Activated B cell treated with CpG ODN at 0.5 μM for 24 hours (primary cell): ENCODE measurements at regions not wholly inside any gene's neighbourhood (a gene's known extent, or its start where the extent isn't known, plus 50 kb on each side); places are given as distances from the start of the nearest gene placed in this dataset.
"Not testable (repeated sequence)": the region's sequence is repeated elsewhere in the genome, so short reads cannot be mapped to it uniquely, and the experiment has no call there.

Experiments
- ATAC-seq: fragments of 200-7000 bp; cut with Tn5 transposase; one replicate; pipeline ENCODE4 v1.10.0; 2021; ENCODE audit warnings: low read depth, mild to moderate bottlenecking, moderate library complexity
- CTCF ChIA-PET: fragments of 350-600 bp; sonication (Branson Sonifier 250); formaldehyde crosslinking; loops from one replicate; lab custom pipeline; 2021; ENCODE audit warnings: antibody characterized with exemption; lab: Charles Lee
- POLR2A ChIA-PET: fragments of 350-600 bp; sonication (Branson Sonifier 250); formaldehyde crosslinking; loops from one replicate; lab custom pipeline; 2021; ENCODE audit warnings: antibody characterized with exemption; lab: Charles Lee
- DNase-seq: peaks from one replicate; pipeline ENCODE4 v3.0.0; 2022
- H3K27ac Mint-ChIP-seq: one replicate; pipeline ENCODE4 v1.8.0; 2020; ENCODE audit warnings: mixed read lengths
- H3K27me3 Mint-ChIP-seq: one replicate; pipeline ENCODE4 v1.8.0; 2021; ENCODE audit warnings: mixed read lengths
- H3K36me3 Mint-ChIP-seq: one replicate; pipeline ENCODE4 v1.8.0; 2021; ENCODE audit warnings: low read depth, mixed read lengths
- H3K4me1 Mint-ChIP-seq: one replicate; pipeline ENCODE4 v1.8.0; 2021; ENCODE audit warnings: mixed read lengths
- H3K4me3 Mint-ChIP-seq: one replicate; pipeline ENCODE4 v1.8.0; 2020; ENCODE audit warnings: mild to moderate bottlenecking, mixed read lengths
- H3K9me3 Mint-ChIP-seq: one replicate; pipeline ENCODE4 v1.8.0; 2020; ENCODE audit warnings: mixed read lengths
- intact Hi-C: fragments of 100-400 bp; cut with micrococcal nuclease; formaldehyde crosslinking; loops from one replicate; pipeline ENCODE4 v1.15.1; 2024
- TF ChIP-seq, protein P1 (sequence below): fragments of 200-600 bp; IDR thresholded peaks from one replicate; pipeline ENCODE4 v1.8.0; 2022; ENCODE audit warnings: antibody characterized with exemption, mild to moderate bottlenecking

DNA sequence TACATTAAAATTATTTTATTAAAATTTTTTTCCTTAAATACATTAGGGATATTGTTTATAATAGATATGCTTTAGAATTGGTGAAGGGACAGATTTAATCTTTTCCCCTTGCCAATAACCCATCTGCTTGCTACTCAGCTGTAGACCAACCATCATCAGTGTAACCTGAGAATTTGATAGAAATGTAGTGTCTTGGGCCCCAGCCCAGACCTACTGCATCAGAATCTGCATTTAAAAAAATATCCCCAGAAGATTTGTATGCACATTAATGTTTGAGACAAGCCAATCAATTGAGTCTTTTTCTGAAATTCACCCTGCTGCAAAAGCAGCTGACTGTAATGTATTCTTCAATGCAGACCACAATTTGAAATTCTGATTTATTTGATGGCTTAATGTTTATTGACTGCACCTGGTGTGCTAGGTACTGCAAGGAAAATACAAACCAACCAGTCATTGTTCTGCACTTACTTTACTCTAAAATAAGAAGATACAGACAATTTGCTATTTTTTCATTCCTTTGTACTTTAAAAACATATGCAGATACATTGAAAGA, 190.7 kb upstream of the SGO1 start:
- DNase-seq (no peak), ATAC-seq (no peak)
- no peaks in the 10 kb centered on the region for H3K36me3 Mint-ChIP-seq
- peaks cover 9% of the 10 kb centered on the region for H3K4me1 Mint-ChIP-seq
- ChIA-PET CTCF (no interaction called here), POLR2A (no interaction called here)
- H3K27ac Mint-ChIP-seq, result no peak overlapping the region
- H3K9me3 Mint-ChIP-seq, result no peaks in the 10 kb centered on the region
- no peak overlapping the region for H3K4me3 Mint-ChIP-seq
- H3K27me3 Mint-ChIP-seq, result no peaks in the 10 kb centered on the region
- TF ChIP-seq, protein P1, sequence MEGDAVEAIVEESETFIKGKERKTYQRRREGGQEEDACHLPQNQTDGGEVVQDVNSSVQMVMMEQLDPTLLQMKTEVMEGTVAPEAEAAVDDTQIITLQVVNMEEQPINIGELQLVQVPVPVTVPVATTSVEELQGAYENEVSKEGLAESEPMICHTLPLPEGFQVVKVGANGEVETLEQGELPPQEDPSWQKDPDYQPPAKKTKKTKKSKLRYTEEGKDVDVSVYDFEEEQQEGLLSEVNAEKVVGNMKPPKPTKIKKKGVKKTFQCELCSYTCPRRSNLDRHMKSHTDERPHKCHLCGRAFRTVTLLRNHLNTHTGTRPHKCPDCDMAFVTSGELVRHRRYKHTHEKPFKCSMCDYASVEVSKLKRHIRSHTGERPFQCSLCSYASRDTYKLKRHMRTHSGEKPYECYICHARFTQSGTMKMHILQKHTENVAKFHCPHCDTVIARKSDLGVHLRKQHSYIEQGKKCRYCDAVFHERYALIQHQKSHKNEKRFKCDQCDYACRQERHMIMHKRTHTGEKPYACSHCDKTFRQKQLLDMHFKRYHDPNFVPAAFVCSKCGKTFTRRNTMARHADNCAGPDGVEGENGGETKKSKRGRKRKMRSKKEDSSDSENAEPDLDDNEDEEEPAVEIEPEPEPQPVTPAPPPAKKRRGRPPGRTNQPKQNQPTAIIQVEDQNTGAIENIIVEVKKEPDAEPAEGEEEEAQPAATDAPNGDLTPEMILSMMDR, result no peak
- intact Hi-C loops, result no loop called here

DNA sequence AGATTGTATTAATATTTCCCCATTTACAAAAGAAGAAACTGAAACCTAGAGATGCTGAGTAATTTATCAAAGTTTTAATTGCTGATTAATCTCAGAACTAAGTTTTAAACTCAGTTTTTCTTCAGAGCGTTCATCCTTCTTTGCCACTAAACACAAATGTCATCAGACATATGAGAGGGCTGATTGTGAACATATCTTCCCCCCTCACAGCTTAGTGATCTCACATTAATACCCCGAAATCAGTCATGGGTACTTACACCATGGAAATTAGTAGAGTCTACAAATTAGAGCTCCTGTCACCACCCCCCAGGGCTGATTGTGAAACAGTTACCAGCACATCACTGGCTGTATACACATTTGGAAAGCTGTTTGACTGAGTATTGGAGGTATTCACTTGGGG, 189.3 kb upstream of the SGO1 start:
- no peak overlapping the region for H3K27ac Mint-ChIP-seq
- H3K27me3 Mint-ChIP-seq, result no peaks in the 10 kb centered on the region
- H3K4me1 Mint-ChIP-seq, result peaks cover 9% of the 10 kb centered on the region
- H3K4me3 Mint-ChIP-seq, result no peak overlapping the region
- TF ChIP-seq, protein P1, result no peak
- ATAC-seq, result no peak
- CTCF ChIA-PET, result no interaction called here
- no peaks in the 10 kb centered on the region for H3K9me3 Mint-ChIP-seq
- no peak for DNase-seq
- POLR2A ChIA-PET, result no interaction called here
- intact Hi-C loops, result no loop called here
- H3K36me3 Mint-ChIP-seq, result no peaks in the 10 kb centered on the region

DNA sequence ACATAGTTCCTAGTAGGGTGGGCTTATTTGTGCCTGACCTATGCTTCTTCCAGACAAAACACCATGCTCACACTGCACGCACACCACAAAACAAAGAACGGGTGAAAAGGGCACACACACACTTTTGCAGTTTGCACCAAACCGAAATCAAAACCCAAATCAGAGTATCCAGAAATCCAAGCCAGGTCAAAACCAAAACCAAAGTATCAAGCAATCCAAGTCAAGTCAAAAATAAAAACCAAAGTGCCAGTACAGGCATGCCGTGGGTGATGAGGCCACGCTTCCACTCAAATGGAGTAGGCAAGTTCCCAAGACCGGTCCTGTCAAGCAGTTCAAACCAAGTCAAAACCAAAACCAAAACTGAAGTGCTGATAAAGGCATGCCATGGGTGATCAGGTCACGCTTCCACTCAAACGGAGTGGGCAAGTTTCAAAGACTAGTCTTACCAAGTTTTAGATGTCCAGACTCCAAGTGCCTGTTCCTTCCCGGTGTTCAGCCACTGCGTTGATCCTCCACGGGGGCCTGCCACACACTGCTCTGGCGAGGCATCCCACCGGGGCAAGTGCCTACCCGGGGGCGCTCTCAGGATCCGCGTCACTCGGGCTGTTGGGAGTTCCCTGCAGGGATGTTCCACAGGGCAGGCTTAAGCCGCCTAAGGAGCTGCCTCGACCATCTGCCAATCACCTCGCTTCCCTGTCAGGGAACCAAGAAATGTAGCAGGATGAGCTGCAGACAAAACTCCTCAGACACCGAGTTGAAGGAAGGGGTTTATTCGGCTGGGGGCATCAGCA, 184.5 kb upstream of the SGO1 start:
- DNase-seq, POLR2A ChIA-PET, CTCF ChIA-PET, intact Hi-C loops, H3K27me3 Mint-ChIP-seq, H3K36me3 Mint-ChIP-seq, ATAC-seq, H3K9me3 Mint-ChIP-seq, H3K27ac Mint-ChIP-seq, H3K4me1 Mint-ChIP-seq, H3K4me3 Mint-ChIP-seq: not testable (repeated sequence)

DNA sequence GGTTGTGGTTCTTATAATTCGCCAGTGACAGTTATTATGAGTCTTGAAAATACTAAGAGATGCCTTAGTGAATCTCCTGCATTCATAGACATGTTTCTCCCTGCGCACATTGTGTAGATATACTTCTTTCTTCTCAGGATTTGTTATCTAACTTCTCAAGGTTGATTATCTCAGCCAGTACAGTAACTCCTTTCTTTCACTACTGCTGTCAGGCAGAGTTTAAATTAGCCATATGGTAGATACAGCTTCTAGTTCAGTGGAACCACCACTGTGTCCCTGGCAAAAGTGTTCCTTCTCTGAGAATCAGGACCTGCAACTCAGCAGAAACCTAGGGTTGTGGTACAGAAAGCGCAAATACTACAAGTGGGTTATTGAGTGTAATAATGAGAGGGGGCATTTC, 175.0 kb upstream of the SGO1 start:
- intact Hi-C loops, result no loop called here
- no peak overlapping the region for H3K4me3 Mint-ChIP-seq
- CTCF ChIA-PET, result no interaction called here
- H3K9me3 Mint-ChIP-seq, result peaks cover 3% of the 10 kb centered on the region
- TF ChIP-seq, protein P1, result no peak
- no peak for DNase-seq
- no peak for ATAC-seq
- peaks cover 5% of the 10 kb centered on the region for H3K36me3 Mint-ChIP-seq
- no peaks in the 10 kb centered on the region for H3K27me3 Mint-ChIP-seq
- H3K4me1 Mint-ChIP-seq, result no peaks in the 10 kb centered on the region
- POLR2A ChIA-PET, result no interaction called here
- H3K27ac Mint-ChIP-seq, result no peak overlapping the region

DNA sequence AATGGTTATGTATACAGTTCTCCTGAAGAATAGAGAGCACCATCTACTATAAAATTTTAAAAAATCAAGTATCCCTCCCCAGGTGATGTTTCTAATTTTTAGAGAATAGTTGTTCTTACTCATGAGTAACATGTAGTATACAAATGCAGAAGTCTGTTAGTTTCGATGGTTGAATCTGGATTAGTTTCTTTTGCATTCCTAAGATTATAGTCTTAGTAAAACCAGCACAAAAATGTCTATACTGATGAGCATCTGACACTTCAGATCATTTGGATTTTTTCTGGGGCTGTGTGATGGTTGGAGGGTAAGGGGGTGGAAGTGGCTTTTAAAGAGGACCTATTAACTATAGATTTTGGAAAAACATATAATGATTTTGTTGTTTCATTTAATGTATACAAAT, 167.3 kb upstream of the SGO1 start:
- Mint-ChIP-seq H3K4me1 (no peaks in the 10 kb centered on the region), H3K36me3 (no peaks in the 10 kb centered on the region), H3K9me3 (peaks cover 3% of the 10 kb centered on the region), H3K27ac (no peak overlapping the region), H3K4me3 (no peak overlapping the region), H3K27me3 (no peaks in the 10 kb centered on the region)
- intact Hi-C loops, result no loop called here
- ChIA-PET CTCF (no interaction called here), POLR2A (no interaction called here)
- TF ChIP-seq, protein P1, result no peak
- ATAC-seq (no peak), DNase-seq (no peak)
